ENCODE measurements at regions not wholly inside any gene's neighbourhood (a gene's known extent, or its start where the extent isn't known, plus 50 kb on each side); places are given as distances from the start of the nearest gene placed in this dataset.
A peak's percentile ranks its signal among the peaks of the same experiment; 100 is the strongest.
"Not testable (repeated sequence)": the region's sequence is repeated elsewhere in the genome, so short reads cannot be mapped to it uniquely, and the experiment has no call there.

- DNase-seq (ENCODE audit: low read depth in 2 of 2), result peak in 1 of 2 donors; percentile 33
These were observed 67.9 kb upstream of the USP15 start for GRCh38 chr12:62192180-62192902.

GRCh38 chr12:62192903-62193250 is 67.3 kb upstream of the USP15 start:
- no peak for DNase-seq (ENCODE audit: low read depth in 2 of 2)

- DNase-seq (ENCODE audit: low read depth in 2 of 2), result no peak
These were observed 66.2 kb upstream of the USP15 start for GRCh38 chr12:62194031-62194430.

- DNase-seq (ENCODE audit: low read depth in 2 of 2), result no peak
These were observed 65.6 kb upstream of the USP15 start for GRCh38 chr12:62194616-62195015.

- DNase-seq (ENCODE audit: low read depth in 2 of 2), result no peak
These were observed 64.1 kb upstream of the USP15 start for GRCh38 chr12:62196146-62196545.

- not testable (repeated sequence) for DNase-seq (ENCODE audit: low read depth in 2 of 2)
These were observed 57.3 kb upstream of the USP15 start for GRCh38 chr12:62202861-62203260.

- no peak for DNase-seq (ENCODE audit: low read depth in 2 of 2)
These were observed 54.9 kb upstream of the USP15 start for GRCh38 chr12:62205346-62205745.

- no peak for DNase-seq (ENCODE audit: low read depth in 2 of 2)
These were observed 53.0 kb upstream of the USP15 start for GRCh38 chr12:62207248-62207647.

Data from stimulated activated CD4-positive, alpha-beta T cell treated with anti-CD3 and anti-CD28 coated beads, Interleukin-15, amount 100 ng/mL, for 48 hours (primary cell).